ENCODE measurements at regions not wholly inside any gene's neighbourhood (a gene's known extent, or its start where the extent isn't known, plus 50 kb on each side); places are given as distances from the start of the nearest gene placed in this dataset.

DNA sequence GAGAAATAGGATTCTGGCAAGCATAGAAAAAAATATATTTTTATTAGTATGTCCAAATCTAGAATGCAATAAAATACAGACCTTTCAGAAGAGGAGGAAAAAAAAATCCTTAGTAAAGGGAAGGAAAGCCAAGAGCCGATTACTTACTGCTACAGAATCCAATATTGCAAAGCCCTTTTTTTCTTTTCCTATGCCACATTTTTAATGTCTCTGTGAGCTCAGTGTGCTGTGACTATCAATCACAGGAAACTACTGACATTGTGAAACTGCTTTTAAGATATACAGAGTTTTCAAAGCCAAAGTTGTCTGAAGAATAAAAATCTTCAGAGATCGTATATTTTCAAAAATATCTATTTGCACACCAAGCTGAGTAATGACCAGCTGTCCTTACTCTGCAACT is 120.4 kb downstream of the CHD9NB start:
- TF ChIP-seq TAF1 (IDR thresholded peaks at IDR 0.05; ENCODE audit: borderline replicate concordance, insufficient read depth, low read length), result no peak
- no peak for TF ChIP-seq FOXP2 (optimal IDR thresholded peaks at IDR 0.05; ENCODE audit: borderline replicate concordance, extremely low read depth, extremely low read length, insufficient read depth)
- TF ChIP-seq SIN3A (IDR thresholded peaks at IDR 0.05; ENCODE audit: borderline replicate concordance, insufficient read depth, low read length), result no peak
- no peak for TF ChIP-seq POLR2AphosphoS5 (IDR thresholded peaks at IDR 0.05; ENCODE audit: low read depth, low read length)
- TF ChIP-seq, protein P1, sequence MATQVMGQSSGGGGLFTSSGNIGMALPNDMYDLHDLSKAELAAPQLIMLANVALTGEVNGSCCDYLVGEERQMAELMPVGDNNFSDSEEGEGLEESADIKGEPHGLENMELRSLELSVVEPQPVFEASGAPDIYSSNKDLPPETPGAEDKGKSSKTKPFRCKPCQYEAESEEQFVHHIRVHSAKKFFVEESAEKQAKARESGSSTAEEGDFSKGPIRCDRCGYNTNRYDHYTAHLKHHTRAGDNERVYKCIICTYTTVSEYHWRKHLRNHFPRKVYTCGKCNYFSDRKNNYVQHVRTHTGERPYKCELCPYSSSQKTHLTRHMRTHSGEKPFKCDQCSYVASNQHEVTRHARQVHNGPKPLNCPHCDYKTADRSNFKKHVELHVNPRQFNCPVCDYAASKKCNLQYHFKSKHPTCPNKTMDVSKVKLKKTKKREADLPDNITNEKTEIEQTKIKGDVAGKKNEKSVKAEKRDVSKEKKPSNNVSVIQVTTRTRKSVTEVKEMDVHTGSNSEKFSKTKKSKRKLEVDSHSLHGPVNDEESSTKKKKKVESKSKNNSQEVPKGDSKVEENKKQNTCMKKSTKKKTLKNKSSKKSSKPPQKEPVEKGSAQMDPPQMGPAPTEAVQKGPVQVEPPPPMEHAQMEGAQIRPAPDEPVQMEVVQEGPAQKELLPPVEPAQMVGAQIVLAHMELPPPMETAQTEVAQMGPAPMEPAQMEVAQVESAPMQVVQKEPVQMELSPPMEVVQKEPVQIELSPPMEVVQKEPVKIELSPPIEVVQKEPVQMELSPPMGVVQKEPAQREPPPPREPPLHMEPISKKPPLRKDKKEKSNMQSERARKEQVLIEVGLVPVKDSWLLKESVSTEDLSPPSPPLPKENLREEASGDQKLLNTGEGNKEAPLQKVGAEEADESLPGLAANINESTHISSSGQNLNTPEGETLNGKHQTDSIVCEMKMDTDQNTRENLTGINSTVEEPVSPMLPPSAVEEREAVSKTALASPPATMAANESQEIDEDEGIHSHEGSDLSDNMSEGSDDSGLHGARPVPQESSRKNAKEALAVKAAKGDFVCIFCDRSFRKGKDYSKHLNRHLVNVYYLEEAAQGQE (IDR thresholded peaks at IDR 0.05; ENCODE audit: insufficient read depth in 1 of 2, low read depth in 2 of 2, low read length in 2 of 2), result no peak

DNA sequence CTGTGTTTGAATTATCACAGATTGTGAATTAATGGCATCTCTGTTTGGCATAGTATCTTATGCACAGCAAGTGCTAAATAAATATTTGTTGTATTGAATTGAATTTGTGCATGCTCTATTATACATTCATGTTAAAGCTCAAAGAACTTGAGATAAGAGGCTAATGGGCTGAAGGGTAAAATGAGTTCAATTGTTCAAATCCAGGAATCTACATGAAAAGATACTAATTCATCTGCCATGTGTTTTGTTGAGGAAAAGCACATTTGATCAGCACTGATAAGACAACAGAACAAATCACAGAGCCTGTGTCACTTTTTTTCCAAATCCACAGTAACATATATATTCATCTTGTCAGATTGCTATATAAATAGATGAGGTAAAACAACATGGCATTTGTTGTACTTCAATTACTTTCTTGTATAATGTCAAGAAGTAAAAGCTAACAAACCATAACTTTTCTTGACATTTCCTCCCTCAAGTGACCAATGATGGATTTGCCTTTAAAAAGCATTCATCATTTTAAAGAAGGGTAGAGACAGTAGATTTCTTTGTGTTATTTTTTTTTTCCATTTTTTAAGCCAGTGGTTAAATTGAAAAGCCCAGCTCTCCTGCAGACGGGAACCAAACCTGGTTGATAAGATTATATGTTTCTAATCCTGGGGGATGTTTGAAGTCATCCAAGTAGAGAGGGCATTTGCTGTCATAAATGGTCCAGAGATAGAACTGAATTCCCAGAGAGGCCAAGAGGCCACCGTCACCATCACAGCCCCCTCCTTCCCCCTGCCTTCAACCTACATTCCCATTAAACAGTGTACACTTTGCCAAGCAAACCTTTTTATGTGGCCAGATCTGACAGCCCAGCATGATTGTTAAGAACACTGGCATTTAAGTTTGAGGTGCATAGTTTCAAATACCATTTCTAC is 123.0 kb downstream of the CHD9NB start:
- TF ChIP-seq, protein P1 (IDR thresholded peaks at IDR 0.05; ENCODE audit: insufficient read depth in 1 of 2, low read depth in 2 of 2, low read length in 2 of 2), result no peak
- TF ChIP-seq TAF1 (IDR thresholded peaks at IDR 0.05; ENCODE audit: borderline replicate concordance, insufficient read depth, low read length) (no peak), POLR2AphosphoS5 (IDR thresholded peaks at IDR 0.05; ENCODE audit: low read depth, low read length) (no peak), FOXP2 (optimal IDR thresholded peaks at IDR 0.05; ENCODE audit: borderline replicate concordance, extremely low read depth, extremely low read length, insufficient read depth) (no peak), SIN3A (IDR thresholded peaks at IDR 0.05; ENCODE audit: borderline replicate concordance, insufficient read depth, low read length) (no peak)

DNA sequence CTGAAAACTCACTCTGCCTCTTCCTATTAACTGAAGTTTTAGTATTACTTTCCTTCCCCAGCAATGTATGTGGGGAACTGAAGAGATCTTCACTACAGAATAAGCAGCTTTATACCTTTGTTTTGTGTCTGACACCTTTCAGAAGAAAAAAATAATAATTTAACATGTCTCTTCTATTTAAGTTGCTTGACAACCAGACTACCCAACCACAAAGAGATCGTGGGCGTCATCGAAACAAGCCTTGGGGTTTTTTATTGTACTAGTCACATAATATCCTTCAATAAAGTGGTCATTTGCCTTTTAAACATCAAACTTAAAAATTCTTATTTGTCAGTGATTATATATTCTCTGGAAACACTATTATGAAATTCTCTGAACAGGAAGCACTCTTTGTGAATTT is 123.7 kb downstream of the CHD9NB start:
- TF ChIP-seq POLR2AphosphoS5 (IDR thresholded peaks at IDR 0.05; ENCODE audit: low read depth, low read length) (no peak), SIN3A (IDR thresholded peaks at IDR 0.05; ENCODE audit: borderline replicate concordance, insufficient read depth, low read length) (no peak), TAF1 (IDR thresholded peaks at IDR 0.05; ENCODE audit: borderline replicate concordance, insufficient read depth, low read length) (no peak), FOXP2 (optimal IDR thresholded peaks at IDR 0.05; ENCODE audit: borderline replicate concordance, extremely low read depth, extremely low read length, insufficient read depth) (no peak)
- TF ChIP-seq, protein P1 (IDR thresholded peaks at IDR 0.05; ENCODE audit: insufficient read depth in 1 of 2, low read depth in 2 of 2, low read length in 2 of 2), result no peak

DNA sequence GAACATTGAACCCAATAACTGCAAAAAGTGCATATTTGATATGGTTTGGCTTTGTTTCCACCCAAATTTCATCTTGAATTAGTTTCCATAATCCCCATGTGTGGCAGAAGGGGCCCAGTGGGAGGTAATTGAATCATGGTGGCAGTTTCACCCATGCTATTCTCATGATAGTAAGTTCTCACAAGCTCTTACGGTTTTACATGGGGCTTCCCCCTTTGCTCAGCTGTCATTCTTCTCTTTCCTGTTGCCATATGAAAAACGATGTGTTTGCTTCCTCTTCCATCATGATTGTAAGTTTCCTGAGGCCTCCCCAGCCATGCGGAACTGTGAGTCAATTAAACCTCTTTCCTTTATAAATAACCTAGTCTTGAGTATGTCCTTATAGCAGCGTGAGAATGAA is 127.6 kb downstream of the CHD9NB start:
- TF ChIP-seq, protein P1 (IDR thresholded peaks at IDR 0.05; ENCODE audit: insufficient read depth in 1 of 2, low read depth in 2 of 2, low read length in 2 of 2), result no peak
- TF ChIP-seq TAF1 (IDR thresholded peaks at IDR 0.05; ENCODE audit: borderline replicate concordance, insufficient read depth, low read length) (no peak), FOXP2 (optimal IDR thresholded peaks at IDR 0.05; ENCODE audit: borderline replicate concordance, extremely low read depth, extremely low read length, insufficient read depth) (no peak), POLR2AphosphoS5 (IDR thresholded peaks at IDR 0.05; ENCODE audit: low read depth, low read length) (no peak), SIN3A (IDR thresholded peaks at IDR 0.05; ENCODE audit: borderline replicate concordance, insufficient read depth, low read length) (no peak)
